ENCODE measurements at regions not wholly inside any gene's neighbourhood (a gene's known extent, or its start where the extent isn't known, plus 50 kb on each side); places are given as distances from the start of the nearest gene placed in this dataset.

GRCh38 chr12:46442738-46443137 lies 70.2 kb upstream of the SLC38A2 start:
- TF ChIP-seq CTCF (IDR thresholded peaks at IDR 0.05; ENCODE audit: low read length) (no peak), EZH2 (IDR thresholded peaks at IDR 0.05; ENCODE audit: borderline replicate concordance, low read length) (no peak)
